Spleen (tissue), 7 donors: ENCODE measurements at regions not wholly inside any gene's neighbourhood (a gene's known extent, or its start where the extent isn't known, plus 50 kb on each side); places are given as distances from the start of the nearest gene placed in this dataset.

Source experiments
- POLR2AphosphoS5 ChIP-seq, 3 donors: sonication (generic); formaldehyde crosslinking; IDR thresholded peaks; one replicate each; pipeline ENCODE4 v1.5.1; 2017; ENCODE audit warnings: antibody characterized with exemption in 3 of 3
- TF ChIP-seq, protein P1 (sequence below), 11 experiments: fragments of 200-600 bp in 7 of 11; fragments of 450-650 bp in 4 of 11; sonication (generic) in 4 of 11; IDR thresholded peaks in 8 of 11; conservative IDR thresholded peaks in 3 of 11; 1 replicate in 7 of 11; 2 replicates in 4 of 11; pipeline versions ENCODE4 v1.4.0 to v1.8.0; 2016 to 2021; ENCODE audit warnings: antibody characterized with exemption in 11 of 11, inconsistent platforms in 4 of 11, mild to moderate bottlenecking in 1 of 11
- donor health status: DM: no; HTN: no; CAD: no; lungs with moderate emphysema.
- donor health status: DM: no; HTN: no; CAD: no.
- donor health status: DM: no; HTN: no; CAD: no.

DNA sequence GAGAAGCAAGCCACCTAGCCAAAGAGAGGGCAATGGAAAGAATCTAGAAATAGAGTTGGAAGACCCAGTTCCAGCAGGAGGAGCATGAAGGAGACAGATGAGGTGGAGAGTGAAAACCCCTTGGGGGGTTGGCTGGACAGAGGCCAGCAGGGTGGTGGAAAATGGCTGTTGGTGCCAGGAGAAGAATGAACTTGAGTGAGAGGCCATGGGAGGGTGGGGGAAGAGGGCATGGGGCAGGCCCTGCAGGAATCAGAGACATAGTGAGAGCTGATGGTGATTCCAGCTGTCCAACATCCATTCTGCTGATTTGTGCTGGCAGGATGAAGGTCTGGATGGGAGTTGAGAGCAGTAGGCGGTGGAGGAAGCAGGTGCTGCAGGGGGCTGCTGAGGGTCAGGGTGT is 108.0 kb upstream of the TNP1 start:
- TF ChIP-seq, protein P1, sequence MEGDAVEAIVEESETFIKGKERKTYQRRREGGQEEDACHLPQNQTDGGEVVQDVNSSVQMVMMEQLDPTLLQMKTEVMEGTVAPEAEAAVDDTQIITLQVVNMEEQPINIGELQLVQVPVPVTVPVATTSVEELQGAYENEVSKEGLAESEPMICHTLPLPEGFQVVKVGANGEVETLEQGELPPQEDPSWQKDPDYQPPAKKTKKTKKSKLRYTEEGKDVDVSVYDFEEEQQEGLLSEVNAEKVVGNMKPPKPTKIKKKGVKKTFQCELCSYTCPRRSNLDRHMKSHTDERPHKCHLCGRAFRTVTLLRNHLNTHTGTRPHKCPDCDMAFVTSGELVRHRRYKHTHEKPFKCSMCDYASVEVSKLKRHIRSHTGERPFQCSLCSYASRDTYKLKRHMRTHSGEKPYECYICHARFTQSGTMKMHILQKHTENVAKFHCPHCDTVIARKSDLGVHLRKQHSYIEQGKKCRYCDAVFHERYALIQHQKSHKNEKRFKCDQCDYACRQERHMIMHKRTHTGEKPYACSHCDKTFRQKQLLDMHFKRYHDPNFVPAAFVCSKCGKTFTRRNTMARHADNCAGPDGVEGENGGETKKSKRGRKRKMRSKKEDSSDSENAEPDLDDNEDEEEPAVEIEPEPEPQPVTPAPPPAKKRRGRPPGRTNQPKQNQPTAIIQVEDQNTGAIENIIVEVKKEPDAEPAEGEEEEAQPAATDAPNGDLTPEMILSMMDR (IDR thresholded peaks at IDR 0.05 in 8 of 11, conservative IDR thresholded peaks at IDR 0.05 in 3 of 11) = no peak
- TF ChIP-seq POLR2AphosphoS5 (IDR thresholded peaks at IDR 0.05) = no peak
